Thyroid gland (tissue), 4 donors: ENCODE measurements at regions not wholly inside any gene's neighbourhood (a gene's known extent, or its start where the extent isn't known, plus 50 kb on each side); places are given as distances from the start of the nearest gene placed in this dataset.

Experiments used
- DNase-seq, 2 donors: peaks; one replicate each; pipeline ENCODE4 v3.0.0-alpha.2; 2019
- H3K27ac ChIP-seq, 3 donors: fragments of 200-600 bp; sonication (generic); 1 replicate in 2 of 3; 2 replicates in 1 of 3; pipeline ENCODE4 v1.5.1; 2016 to 2019; ENCODE audit warnings: mild to moderate bottlenecking in 1 of 3, moderate library complexity in 1 of 3
- H3K27me3 ChIP-seq: fragments of 200-600 bp; sonication (generic); one replicate; pipeline ENCODE4 v1.5.1; 2019
- H3K36me3 ChIP-seq, 2 donors: fragments of 200-600 bp; sonication (generic); one replicate each; pipeline ENCODE4 v1.5.1; 2016 to 2019
- H3K4me1 ChIP-seq, 2 donors: fragments of 200-600 bp; sonication (generic); one replicate each; pipeline ENCODE4 v1.5.1; 2017 to 2019
- H3K4me3 ChIP-seq, 3 donors: fragments of 200-600 bp; sonication (generic); replicated peaks in 1 of 3; 1 replicate in 2 of 3; 2 replicates in 1 of 3; pipeline ENCODE4 v1.5.1; 2016; ENCODE audit warnings: mild to moderate bottlenecking in 1 of 3
- H3K9me3 ChIP-seq: fragments of 200-600 bp; sonication (generic); one replicate; pipeline ENCODE4 v1.5.1; 2017
- POLR2A ChIP-seq, 2 donors: fragments of 450-650 bp; IDR thresholded peaks; one replicate each; pipeline ENCODE4 v1.6.1; 2017; ENCODE audit warnings: antibody characterized with exemption in 2 of 2, mild to moderate bottlenecking in 2 of 2, moderate library complexity in 1 of 2
- WGBS, 2 donors: methylation state at CpG; one replicate each; pipeline ENCODE4 v1.1.5; 2017; 5-methylcytosine and 5-hydroxymethylcytosine counted together
- intact Hi-C: fragments of 100-400 bp; cut with DNase I; formaldehyde crosslinking; loops from one replicate; pipeline ENCODE4 v1.15.1; 2023
- TF ChIP-seq, protein P1 (sequence below), 6 experiments: fragments of 200-600 bp in 3 of 6; fragments of 450-650 bp in 3 of 6; sonication (generic) in 3 of 6; IDR thresholded peaks; one replicate each; pipeline ENCODE4 v1.5.1; 2016 to 2019; ENCODE audit warnings: antibody characterized with exemption in 6 of 6, mild to moderate bottlenecking in 2 of 6, inconsistent platforms in 1 of 6, moderate library complexity in 1 of 6

DNA sequence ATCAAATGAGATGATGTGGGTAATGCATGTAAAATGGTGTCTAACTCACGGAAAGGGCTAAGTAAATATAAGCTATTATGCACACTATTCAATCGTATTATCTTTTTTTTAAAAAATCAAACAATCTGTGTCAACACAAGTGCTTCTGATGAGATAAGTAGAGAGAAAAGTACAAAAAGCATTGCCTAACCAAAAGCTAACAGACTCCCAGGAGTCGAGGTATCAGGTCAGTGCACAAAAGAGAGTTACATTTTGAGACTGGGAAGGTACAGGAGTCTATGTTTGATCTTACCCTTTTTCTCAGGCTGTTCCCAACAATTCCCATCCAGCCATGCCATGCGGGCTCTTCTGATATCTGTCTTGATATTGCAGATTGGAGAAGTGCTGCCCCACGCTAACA lies 203.3 kb upstream of the ZIC3 start:
- Histone ChIP-seq H3K27me3 (no peaks in the 10 kb centered on the region), H3K9me3 (no peaks in the 10 kb centered on the region), H3K27ac (no peak overlapping the region), H3K36me3 (no peaks in the 10 kb centered on the region), H3K4me1 (no peaks in the 10 kb centered on the region), H3K4me3 (no peak overlapping the region)
- no peak for DNase-seq
- TF ChIP-seq, protein P1, sequence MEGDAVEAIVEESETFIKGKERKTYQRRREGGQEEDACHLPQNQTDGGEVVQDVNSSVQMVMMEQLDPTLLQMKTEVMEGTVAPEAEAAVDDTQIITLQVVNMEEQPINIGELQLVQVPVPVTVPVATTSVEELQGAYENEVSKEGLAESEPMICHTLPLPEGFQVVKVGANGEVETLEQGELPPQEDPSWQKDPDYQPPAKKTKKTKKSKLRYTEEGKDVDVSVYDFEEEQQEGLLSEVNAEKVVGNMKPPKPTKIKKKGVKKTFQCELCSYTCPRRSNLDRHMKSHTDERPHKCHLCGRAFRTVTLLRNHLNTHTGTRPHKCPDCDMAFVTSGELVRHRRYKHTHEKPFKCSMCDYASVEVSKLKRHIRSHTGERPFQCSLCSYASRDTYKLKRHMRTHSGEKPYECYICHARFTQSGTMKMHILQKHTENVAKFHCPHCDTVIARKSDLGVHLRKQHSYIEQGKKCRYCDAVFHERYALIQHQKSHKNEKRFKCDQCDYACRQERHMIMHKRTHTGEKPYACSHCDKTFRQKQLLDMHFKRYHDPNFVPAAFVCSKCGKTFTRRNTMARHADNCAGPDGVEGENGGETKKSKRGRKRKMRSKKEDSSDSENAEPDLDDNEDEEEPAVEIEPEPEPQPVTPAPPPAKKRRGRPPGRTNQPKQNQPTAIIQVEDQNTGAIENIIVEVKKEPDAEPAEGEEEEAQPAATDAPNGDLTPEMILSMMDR (IDR thresholded peaks at IDR 0.05): no peak
- TF ChIP-seq POLR2A (IDR thresholded peaks at IDR 0.05): no peak
- 77 to 84% methylated on average over 5 of the region's 5 CpGs for WGBS, 2 donors
- intact Hi-C loops: no loop called here

GRCh38 chrX:137354851-137355250 lies 211.1 kb upstream of the ZIC3 start:
- no peaks in the 10 kb centered on the region for H3K9me3 ChIP-seq
- intact Hi-C loops: no loop called here

GRCh38 chrX:137353404-137353803 lies 212.5 kb upstream of the ZIC3 start:
- no peak for DNase-seq
- TF ChIP-seq, protein P1 (IDR thresholded peaks at IDR 0.05): no peak
- no peak for TF ChIP-seq POLR2A (IDR thresholded peaks at IDR 0.05)
- intact Hi-C loops: no loop called here
- no peaks in the 10 kb centered on the region for H3K36me3 ChIP-seq
- 68 to 89% methylated on average over 1 of the region's 1 CpG for WGBS, 2 donors
- H3K9me3 ChIP-seq: no peaks in the 10 kb centered on the region
- no peak overlapping the region for H3K4me3 ChIP-seq
- no peaks in the 10 kb centered on the region for H3K4me1 ChIP-seq
- no peaks in the 10 kb centered on the region for H3K27me3 ChIP-seq
- H3K27ac ChIP-seq: no peak overlapping the region

More at GRCh38 chrX:137354851-137355250, 211.1 kb upstream of the ZIC3 start:
- Histone ChIP-seq H3K27me3 (no peaks in the 10 kb centered on the region), H3K27ac (no peak overlapping the region), H3K36me3 (no peaks in the 10 kb centered on the region), H3K4me1 (no peaks in the 10 kb centered on the region), H3K4me3 (no peak overlapping the region)
- TF ChIP-seq POLR2A (IDR thresholded peaks at IDR 0.05): no peak
- TF ChIP-seq, protein P1 (IDR thresholded peaks at IDR 0.05): no peak
- 58 to 67% methylated on average over 1 of the region's 1 CpG for WGBS, 2 donors
- DNase-seq: no peak

- Histone ChIP-seq H3K27ac (no peak overlapping the region), H3K4me1 (no peaks in the 10 kb centered on the region), H3K4me3 (no peak overlapping the region), H3K27me3 (no peaks in the 10 kb centered on the region), H3K36me3 (no peaks in the 10 kb centered on the region), H3K9me3 (no peaks in the 10 kb centered on the region)
- no peak for DNase-seq
- TF ChIP-seq, protein P1 (IDR thresholded peaks at IDR 0.05): no peak
- TF ChIP-seq POLR2A (IDR thresholded peaks at IDR 0.05): no peak
- intact Hi-C loops: no loop called here
Measured at GRCh38 chrX:137352101-137352660, 213.7 kb upstream of the ZIC3 start.

DNA sequence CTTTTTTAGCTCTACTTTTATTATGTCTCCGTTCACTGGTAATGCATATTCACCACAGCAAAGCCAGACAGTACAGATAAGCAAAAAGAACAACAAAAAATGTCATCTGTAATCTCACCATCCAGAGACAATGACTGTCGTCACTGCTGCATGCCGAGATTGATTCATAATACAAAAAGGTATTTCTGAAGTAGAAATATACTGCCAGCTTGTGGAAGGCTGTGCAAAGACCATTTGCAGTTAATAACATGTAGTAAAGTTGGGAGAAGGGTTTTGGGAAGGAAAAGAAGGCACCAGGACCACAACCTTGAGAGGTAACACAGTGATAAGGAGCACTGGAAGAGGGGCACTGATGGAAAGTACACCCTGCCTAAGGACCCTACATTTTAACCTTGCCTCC lies 223.0 kb upstream of the ZIC3 start:
- H3K9me3 ChIP-seq: no peaks in the 10 kb centered on the region
- no peaks in the 10 kb centered on the region for H3K4me1 ChIP-seq
- 75 to 79% methylated on average over 3 of the region's 3 CpGs for WGBS, 2 donors
- DNase-seq: no peak
- intact Hi-C loops: no loop called here
- H3K27me3 ChIP-seq: no peaks in the 10 kb centered on the region
- no peak overlapping the region for H3K4me3 ChIP-seq
- no peaks in the 10 kb centered on the region for H3K36me3 ChIP-seq
- H3K27ac ChIP-seq: no peak overlapping the region
- TF ChIP-seq POLR2A (IDR thresholded peaks at IDR 0.05): no peak
- TF ChIP-seq, protein P1 (IDR thresholded peaks at IDR 0.05): no peak
